Breast epithelium (tissue), 3 donors: ENCODE measurements at regions not wholly inside any gene's neighbourhood (a gene's known extent, or its start where the extent isn't known, plus 50 kb on each side); places are given as distances from the start of the nearest gene placed in this dataset.

Experiments
- CTCF ChIP-seq, 3 donors: fragments of 450-650 bp; IDR thresholded peaks; one replicate each; pipeline ENCODE4 v1.5.1; 2016 to 2017; ENCODE audit warnings: antibody characterized with exemption in 3 of 3, mild to moderate bottlenecking in 3 of 3, moderate library complexity in 3 of 3
- POLR2AphosphoS5 ChIP-seq, 3 donors: sonication (generic); formaldehyde crosslinking; IDR thresholded peaks; one replicate each; pipeline ENCODE4 v1.6.1; 2017; ENCODE audit warnings: antibody characterized with exemption in 3 of 3

GRCh38 chr2:12514631-12515437 lies 201.9 kb upstream of the TRIB2 start:
- TF ChIP-seq CTCF (IDR thresholded peaks at IDR 0.05) (no peak), POLR2AphosphoS5 (IDR thresholded peaks at IDR 0.05) (no peak)
